ENCODE measurements at regions not wholly inside any gene's neighbourhood (a gene's known extent, or its start where the extent isn't known, plus 50 kb on each side); places are given as distances from the start of the nearest gene placed in this dataset.

GRCh38 chr10:111934931-111935330 is 248.6 kb downstream of the GPAM start:
- ATAC-seq (ENCODE audit: low read depth) (no peak), DNase-seq (no peak)
- no peak overlapping the region for H2AFZ ChIP-seq (ENCODE audit: insufficient read depth, low read depth, low read length, poor library complexity, severe bottlenecking)
- H3K9ac ChIP-seq (ENCODE audit: low read length) = no peak overlapping the region
- intact Hi-C loops (cut with micrococcal nuclease) = no loop called here
- H4K20me1 ChIP-seq (ENCODE audit: control insufficient read depth, insufficient read depth, low read length, poor library complexity, severe bottlenecking) = no peaks in the 10 kb centered on the region
- ChIA-PET POLR2A (no interaction called here), CTCF (no interaction called here)
- TF ChIP-seq, protein P1, sequence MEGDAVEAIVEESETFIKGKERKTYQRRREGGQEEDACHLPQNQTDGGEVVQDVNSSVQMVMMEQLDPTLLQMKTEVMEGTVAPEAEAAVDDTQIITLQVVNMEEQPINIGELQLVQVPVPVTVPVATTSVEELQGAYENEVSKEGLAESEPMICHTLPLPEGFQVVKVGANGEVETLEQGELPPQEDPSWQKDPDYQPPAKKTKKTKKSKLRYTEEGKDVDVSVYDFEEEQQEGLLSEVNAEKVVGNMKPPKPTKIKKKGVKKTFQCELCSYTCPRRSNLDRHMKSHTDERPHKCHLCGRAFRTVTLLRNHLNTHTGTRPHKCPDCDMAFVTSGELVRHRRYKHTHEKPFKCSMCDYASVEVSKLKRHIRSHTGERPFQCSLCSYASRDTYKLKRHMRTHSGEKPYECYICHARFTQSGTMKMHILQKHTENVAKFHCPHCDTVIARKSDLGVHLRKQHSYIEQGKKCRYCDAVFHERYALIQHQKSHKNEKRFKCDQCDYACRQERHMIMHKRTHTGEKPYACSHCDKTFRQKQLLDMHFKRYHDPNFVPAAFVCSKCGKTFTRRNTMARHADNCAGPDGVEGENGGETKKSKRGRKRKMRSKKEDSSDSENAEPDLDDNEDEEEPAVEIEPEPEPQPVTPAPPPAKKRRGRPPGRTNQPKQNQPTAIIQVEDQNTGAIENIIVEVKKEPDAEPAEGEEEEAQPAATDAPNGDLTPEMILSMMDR (IDR thresholded peaks at IDR 0.05) = no peak
- no peak for TF ChIP-seq EZH2 (IDR thresholded peaks at IDR 0.05; ENCODE audit: borderline replicate concordance, insufficient read depth, low read depth, low read length, poor library complexity, severe bottlenecking)
- no peaks in the 10 kb centered on the region for H3K79me2 ChIP-seq (ENCODE audit: control insufficient read depth, insufficient read depth, low read length)
- WGBS (ENCODE audit: insufficient coverage) = no CpG with 5 or more reads among the region's 1 CpG
- no peaks in the 10 kb centered on the region for H3K36me3 ChIP-seq (replicated peaks in 1 of 2; ENCODE audit: control extremely low read depth in 1 of 2, control insufficient read depth in 1 of 2, extremely low read depth in 1 of 2, insufficient read depth in 2 of 2, low read length in 1 of 2)
- no peaks in the 10 kb centered on the region for H3K27me3 ChIP-seq (replicated peaks in 1 of 4; ENCODE audit: control extremely low read depth in 1 of 4, control insufficient read depth in 3 of 4, insufficient read depth in 4 of 4, low read length in 3 of 4)
- Mint-ChIP-seq H3K27me3 (no peaks in the 10 kb centered on the region), H3K4me1 (no peaks in the 10 kb centered on the region), H3K27ac (no peak overlapping the region), H3K9me3 (ENCODE audit: insufficient read depth) (peaks cover 2% of the 10 kb centered on the region), H3K4me3 (no peak overlapping the region)
- no peak overlapping the region for H3K4me3 ChIP-seq (ENCODE audit: control extremely low read depth in 1 of 5, extremely low read depth in 1 of 5, insufficient read depth in 1 of 5, low read depth in 2 of 5, low read length in 4 of 5)
- H3K4me2 ChIP-seq (replicated peaks; ENCODE audit: low read depth, low read length, poor library complexity, severe bottlenecking) = no peak overlapping the region
- no peak overlapping the region for H3K27ac ChIP-seq (ENCODE audit: low read length in 2 of 2)
- no peaks in the 10 kb centered on the region for H3K9me3 ChIP-seq (ENCODE audit: control extremely low read depth in 1 of 3, control insufficient read depth in 2 of 3, insufficient read depth in 1 of 3, low read length in 2 of 3)
- no peaks in the 10 kb centered on the region for H3K4me1 ChIP-seq (ENCODE audit: control insufficient read depth in 2 of 2, insufficient read depth in 2 of 2, low read length in 2 of 2)

- CTCF ChIA-PET = no interaction called here
- no peak for TF ChIP-seq EZH2 (IDR thresholded peaks at IDR 0.05; ENCODE audit: borderline replicate concordance, insufficient read depth, low read depth, low read length, poor library complexity, severe bottlenecking)
- TF ChIP-seq, protein P1 (IDR thresholded peaks at IDR 0.05) = no peak
- Histone ChIP-seq H3K36me3 (replicated peaks in 1 of 2; ENCODE audit: control extremely low read depth in 1 of 2, control insufficient read depth in 1 of 2, extremely low read depth in 1 of 2, insufficient read depth in 2 of 2, low read length in 1 of 2) (no peaks in the 10 kb centered on the region), H3K27me3 (replicated peaks in 1 of 4; ENCODE audit: control extremely low read depth in 1 of 4, control insufficient read depth in 3 of 4, insufficient read depth in 4 of 4, low read length in 3 of 4) (no peaks in the 10 kb centered on the region), H4K20me1 (ENCODE audit: control insufficient read depth, insufficient read depth, low read length, poor library complexity, severe bottlenecking) (no peaks in the 10 kb centered on the region), H3K4me2 (replicated peaks; ENCODE audit: low read depth, low read length, poor library complexity, severe bottlenecking) (no peak overlapping the region), H2AFZ (ENCODE audit: insufficient read depth, low read depth, low read length, poor library complexity, severe bottlenecking) (no peak overlapping the region), H3K79me2 (ENCODE audit: control insufficient read depth, insufficient read depth, low read length) (no peaks in the 10 kb centered on the region), H3K9me3 (ENCODE audit: control extremely low read depth in 1 of 3, control insufficient read depth in 2 of 3, insufficient read depth in 1 of 3, low read length in 2 of 3) (no peaks in the 10 kb centered on the region), H3K9ac (ENCODE audit: low read length) (no peak overlapping the region), H3K27ac (ENCODE audit: low read length in 2 of 2) (no peak overlapping the region), H3K4me1 (ENCODE audit: control insufficient read depth in 2 of 2, insufficient read depth in 2 of 2, low read length in 2 of 2) (no peaks in the 10 kb centered on the region), H3K4me3 (ENCODE audit: control extremely low read depth in 1 of 5, extremely low read depth in 1 of 5, insufficient read depth in 1 of 5, low read depth in 2 of 5, low read length in 4 of 5) (no peak overlapping the region)
- intact Hi-C loops (cut with micrococcal nuclease) = no loop called here
- no peak overlapping the region for H3K4me3 Mint-ChIP-seq
- H3K27ac Mint-ChIP-seq = no peak overlapping the region
- no CpG with 5 or more reads among the region's 3 CpGs for WGBS (ENCODE audit: insufficient coverage)
- POLR2A ChIA-PET = no interaction called here
- no peaks in the 10 kb centered on the region for H3K9me3 Mint-ChIP-seq (ENCODE audit: insufficient read depth)
- no peak for DNase-seq
- ATAC-seq (ENCODE audit: low read depth) = no peak
- peaks cover 4% of the 10 kb centered on the region for H3K27me3 Mint-ChIP-seq
- H3K4me1 Mint-ChIP-seq = no peaks in the 10 kb centered on the region
These were observed 247.4 kb downstream of the GPAM start for GRCh38 chr10:111936143-111936542.
